NCI-H2029 (cell line): ENCODE measurements at regions not wholly inside any gene's neighbourhood (a gene's known extent, or its start where the extent isn't known, plus 50 kb on each side); places are given as distances from the start of the nearest gene placed in this dataset.

Source experiments
- DNase-seq: peaks from one replicate; lab custom pipeline; 2025; lab: John Stamatoyannopoulos, UW

- DNase-seq: peak; percentile 46
Measured at GRCh38 chr4:10753336-10753735, 68.8 kb upstream of the CLNK start.

- no peak for DNase-seq
Measured at GRCh38 chr4:10750714-10751113, 66.1 kb upstream of the CLNK start.

GRCh38 chr4:10747186-10747585 lies 62.6 kb upstream of the CLNK start:
- no peak for DNase-seq

- DNase-seq: no peak
Measured at GRCh38 chr4:10746371-10747171, 62.0 kb upstream of the CLNK start.

GRCh38 chr4:10743357-10743756 lies 58.8 kb upstream of the CLNK start:
- no peak for DNase-seq

- no peak for DNase-seq
Measured at GRCh38 chr4:10741961-10742699, 57.6 kb upstream of the CLNK start.

- DNase-seq: no peak
Measured at GRCh38 chr4:10740891-10741620, 56.5 kb upstream of the CLNK start.

GRCh38 chr4:10740251-10740650 lies 55.7 kb upstream of the CLNK start:
- no peak for DNase-seq

- peak; percentile 64 for DNase-seq
Measured at GRCh38 chr4:10738826-10739489, 54.4 kb upstream of the CLNK start.

- no peak for DNase-seq
Measured at GRCh38 chr4:10737337-10737736, 52.8 kb upstream of the CLNK start.

GRCh38 chr4:10736895-10737294 lies 52.3 kb upstream of the CLNK start:
- DNase-seq: no peak

GRCh38 chr4:10736266-10736665 lies 51.7 kb upstream of the CLNK start:
- DNase-seq: no peak

- DNase-seq: peak; percentile 90
Measured at GRCh38 chr4:10734697-10735096, 50.1 kb upstream of the CLNK start.
